HepG2 (cell line): ENCODE measurements at regions not wholly inside any gene's neighbourhood (a gene's known extent, or its start where the extent isn't known, plus 50 kb on each side); places are given as distances from the start of the nearest gene placed in this dataset.

Source experiments
- CBX5 ChIP-seq: sonication (generic); formaldehyde crosslinking; IDR thresholded peaks from 2 replicates; pipeline ENCODE4 v1.4.0; 2020; ENCODE audit warnings: missing genetic modification reagents, borderline replicate concordance
- ELF4 ChIP-seq: sonication (generic); formaldehyde crosslinking; IDR thresholded peaks from 2 replicates; pipeline ENCODE4 v1.5.0; 2020; ENCODE audit warnings: missing genetic modification reagents, mild to moderate bottlenecking, moderate library complexity, borderline replicate concordance
- KAT2B ChIP-seq: fragments of 150-350 bp; IDR thresholded peaks from 2 replicates; pipeline ENCODE4 v1.6.1; 2014; ENCODE audit warnings: low read depth, low read length, borderline replicate concordance
- MZF1 ChIP-seq: sonication (generic); formaldehyde crosslinking; IDR thresholded peaks from 2 replicates; pipeline ENCODE4 v1.8.1; 2023; ENCODE audit warnings: mild to moderate bottlenecking, missing genetic modification reagents, borderline replicate concordance
- NFYB ChIP-seq: sonication (generic); formaldehyde crosslinking; IDR thresholded peaks from 2 replicates; pipeline ENCODE4 v1.4.0; 2020; ENCODE audit warnings: missing genetic modification reagents
- RAD21 ChIP-seq: fragments of 450-650 bp; formaldehyde crosslinking; IDR thresholded peaks from 2 replicates; pipeline ENCODE4 v1.5.0; 2020; ENCODE audit warnings: mild to moderate bottlenecking
- RFXANK ChIP-seq: IDR thresholded peaks from 2 replicates; pipeline ENCODE4 v1.6.1; 2016
- SIN3A ChIP-seq: IDR thresholded peaks from 2 replicates; pipeline ENCODE4 v1.6.1; 2011; ENCODE audit warnings: low read depth, mild to moderate bottlenecking, control low read depth, low read length, borderline replicate concordance
- TF ChIP-seq, protein P1 (sequence below), 2 experiments: sonication (generic) in 1 of 2; formaldehyde crosslinking in 1 of 2; IDR thresholded peaks; 2 replicates each; pipeline versions ENCODE4 v1.5.1 to v1.6.1; 2011 to 2020; ENCODE audit warnings: borderline replicate concordance in 1 of 2, low read depth in 1 of 2, low read length in 1 of 2, mild to moderate bottlenecking in 1 of 2, missing genetic modification reagents in 1 of 2, moderate library complexity in 1 of 2

DNA sequence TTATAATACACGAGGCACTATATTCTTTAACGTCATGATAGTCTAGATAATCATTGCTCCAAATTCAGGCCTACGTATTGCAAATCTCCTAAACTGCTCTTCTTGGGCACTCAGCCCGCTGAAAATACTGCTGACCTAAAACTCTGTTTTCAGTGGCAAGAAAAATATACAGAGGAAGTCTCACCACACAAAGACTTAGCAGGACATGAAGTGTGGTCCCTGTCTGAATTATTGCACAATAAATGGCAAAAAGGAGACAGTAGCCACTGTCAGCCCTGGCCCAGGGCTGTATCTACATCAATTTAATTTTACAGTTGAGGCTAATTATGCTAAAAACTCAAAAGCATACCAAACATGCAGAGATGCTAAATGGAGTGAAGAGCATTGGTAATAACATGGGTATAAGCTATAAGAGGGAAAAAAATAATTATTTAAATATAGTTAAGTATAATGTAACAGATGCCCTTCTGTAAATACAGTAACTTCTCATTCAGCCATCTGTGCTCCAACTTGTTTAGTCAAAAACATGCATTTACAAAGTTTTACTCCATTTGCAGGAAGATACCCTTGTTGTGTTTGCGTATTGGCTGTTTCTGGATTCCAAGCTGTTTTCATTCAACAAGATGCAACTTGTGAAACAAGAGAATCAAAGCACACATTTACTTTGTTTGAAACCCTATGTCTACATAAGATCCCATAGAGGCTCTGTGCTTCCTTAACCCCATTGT, 800.0 kb upstream of the LUZP2 start:
- TF ChIP-seq CBX5 (CRISPR knock-in tag) (no peak), SIN3A (no peak), RAD21 (no peak), KAT2B (no peak), MZF1 (no peak), NFYB (CRISPR knock-in tag) (no peak), RFXANK (CRISPR knock-in tag) (no peak), ELF4 (CRISPR knock-in tag) (no peak)
- TF ChIP-seq, protein P1, sequence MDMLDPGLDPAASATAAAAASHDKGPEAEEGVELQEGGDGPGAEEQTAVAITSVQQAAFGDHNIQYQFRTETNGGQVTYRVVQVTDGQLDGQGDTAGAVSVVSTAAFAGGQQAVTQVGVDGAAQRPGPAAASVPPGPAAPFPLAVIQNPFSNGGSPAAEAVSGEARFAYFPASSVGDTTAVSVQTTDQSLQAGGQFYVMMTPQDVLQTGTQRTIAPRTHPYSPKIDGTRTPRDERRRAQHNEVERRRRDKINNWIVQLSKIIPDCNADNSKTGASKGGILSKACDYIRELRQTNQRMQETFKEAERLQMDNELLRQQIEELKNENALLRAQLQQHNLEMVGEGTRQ (IDR thresholded peaks at IDR 0.05; ENCODE audit: low read depth, low read length): no peak
- TF ChIP-seq, protein P1 (CRISPR knock-in tag; IDR thresholded peaks at IDR 0.05; ENCODE audit: borderline replicate concordance): no peak
